Parathyroid adenoma (tissue), 2 donors: ENCODE measurements at regions not wholly inside any gene's neighbourhood (a gene's known extent, or its start where the extent isn't known, plus 50 kb on each side); places are given as distances from the start of the nearest gene placed in this dataset.

Experiments
- H2AFZ ChIP-seq: fragments of 300-600 bp; sonication (generic); one replicate; pipeline ENCODE4 v1.7.0; 2017; ENCODE audit warnings: antibody characterized with exemption, mild to moderate bottlenecking
- H3K27ac ChIP-seq: fragments of 300-600 bp; sonication (generic); one replicate; pipeline ENCODE4 v1.7.0; 2017
- H3K27me3 ChIP-seq: fragments of 300-600 bp; sonication (generic); one replicate; pipeline ENCODE4 v1.7.0; 2017; ENCODE audit warnings: low read length; ENCODE audit not compliant: control insufficient read depth, insufficient read depth
- H3K36me3 ChIP-seq: fragments of 300-600 bp; sonication (generic); one replicate; pipeline ENCODE4 v1.7.0; 2017; ENCODE audit warnings: low read length; ENCODE audit not compliant: control insufficient read depth, insufficient read depth
- H3K4me1 ChIP-seq: fragments of 300-600 bp; sonication (generic); one replicate; pipeline ENCODE4 v1.7.0; 2017; ENCODE audit warnings: control low read depth
- H3K4me2 ChIP-seq: fragments of 300-600 bp; sonication (generic); one replicate; pipeline ENCODE4 v1.7.0; 2017; ENCODE audit warnings: low read length
- H3K4me3 ChIP-seq: fragments of 300-600 bp; sonication (generic); one replicate; pipeline ENCODE4 v1.7.0; 2017; ENCODE audit warnings: low read depth, low read length
- H3K79me2 ChIP-seq: fragments of 300-600 bp; sonication (generic); one replicate; pipeline ENCODE4 v1.7.0; 2017; ENCODE audit warnings: control low read depth
- H3K9ac ChIP-seq: fragments of 300-600 bp; sonication (generic); one replicate; pipeline ENCODE4 v1.7.0; 2017; ENCODE audit warnings: mild to moderate bottlenecking
- H3K9me3 ChIP-seq: fragments of 300-600 bp; sonication (generic); one replicate; pipeline ENCODE4 v1.7.0; 2017; ENCODE audit warnings: low read length; ENCODE audit not compliant: control insufficient read depth
- CTCF ChIP-seq: fragments of 300-600 bp; sonication (generic); IDR thresholded peaks from one replicate; pipeline ENCODE4 v1.7.0; 2017; ENCODE audit warnings: antibody characterized with exemption, mild to moderate bottlenecking
- donor health status: primary hyperparathyroidism.

GRCh38 chr7:128177768-128178550, 63.1 kb upstream of the LEP start:
- Histone ChIP-seq H3K9ac (no peak overlapping the region), H3K27me3 (no peaks in the 10 kb centered on the region), H3K4me2 (no peak overlapping the region), H3K36me3 (no peaks in the 10 kb centered on the region), H3K4me1 (no peaks in the 10 kb centered on the region), H3K27ac (no peak overlapping the region), H3K9me3 (no peaks in the 10 kb centered on the region), H2AFZ (no peak overlapping the region), H3K4me3 (no peak overlapping the region), H3K79me2 (no peaks in the 10 kb centered on the region)
- TF ChIP-seq CTCF = no peak

- H3K36me3 ChIP-seq = no peaks in the 10 kb centered on the region
- TF ChIP-seq CTCF = no peak
- H3K27me3 ChIP-seq = no peaks in the 10 kb centered on the region
- no peak overlapping the region for H3K9ac ChIP-seq
- no peak overlapping the region for H3K27ac ChIP-seq
- H3K9me3 ChIP-seq = no peaks in the 10 kb centered on the region
- no peaks in the 10 kb centered on the region for H3K79me2 ChIP-seq
- no peak overlapping the region for H3K4me3 ChIP-seq
- H3K4me2 ChIP-seq = no peak overlapping the region
- no peaks in the 10 kb centered on the region for H3K4me1 ChIP-seq
- no peak overlapping the region for H2AFZ ChIP-seq
Measured at GRCh38 chr7:128178611-128179010, 62.5 kb upstream of the LEP start.

GRCh38 chr7:128188396-128189230, 52.5 kb upstream of the LEP start:
- Histone ChIP-seq H3K36me3 (no peaks in the 10 kb centered on the region), H3K27me3 (no peaks in the 10 kb centered on the region), H3K9me3 (no peaks in the 10 kb centered on the region), H3K9ac (no peak overlapping the region), H3K4me3 (no peak overlapping the region), H2AFZ (no peak overlapping the region), H3K4me1 (no peaks in the 10 kb centered on the region), H3K27ac (no peak overlapping the region), H3K4me2 (no peak overlapping the region), H3K79me2 (no peaks in the 10 kb centered on the region)
- TF ChIP-seq CTCF = no peak

GRCh38 chr7:128189231-128189930, 51.7 kb upstream of the LEP start:
- no peak overlapping the region for H3K4me3 ChIP-seq
- no peak overlapping the region for H3K27ac ChIP-seq
- no peaks in the 10 kb centered on the region for H3K9me3 ChIP-seq
- H3K4me2 ChIP-seq = no peak overlapping the region
- no peaks in the 10 kb centered on the region for H3K4me1 ChIP-seq
- TF ChIP-seq CTCF = no peak
- no peak overlapping the region for H3K9ac ChIP-seq
- H3K79me2 ChIP-seq = no peaks in the 10 kb centered on the region
- H3K36me3 ChIP-seq = no peaks in the 10 kb centered on the region
- no peaks in the 10 kb centered on the region for H3K27me3 ChIP-seq
- no peak overlapping the region for H2AFZ ChIP-seq
